GM23248 (cell line): ENCODE measurements at regions not wholly inside any gene's neighbourhood (a gene's known extent, or its start where the extent isn't known, plus 50 kb on each side); places are given as distances from the start of the nearest gene placed in this dataset.

Source experiments
- DNase-seq: peaks from one replicate; pipeline ENCODE4 v3.0.0-alpha.2; 2015
- H2AFZ ChIP-seq: fragments of 200-600 bp; sonication (generic); 2 replicates; pipeline ENCODE4 v1.6.1; 2016; ENCODE audit warnings: antibody characterized with exemption
- H3F3A ChIP-seq: fragments of 200-600 bp; sonication (generic); 2 replicates; pipeline ENCODE4 v1.6.1; 2016; ENCODE audit warnings: mild to moderate bottlenecking, antibody characterized with exemption, mixed run types; ENCODE audit not compliant: insufficient read depth
- H3K27ac ChIP-seq: fragments of 200-600 bp; sonication (generic); 2 replicates; pipeline ENCODE4 v1.5.1; 2016; ENCODE audit warnings: mild to moderate bottlenecking
- H3K27me3 ChIP-seq: fragments of 200-600 bp; sonication (generic); replicated peaks from 2 replicates; pipeline ENCODE4 v1.6.1; 2016; ENCODE audit warnings: mild to moderate bottlenecking; ENCODE audit not compliant: insufficient read depth
- H3K36me3 ChIP-seq: fragments of 200-600 bp; sonication (generic); 2 replicates; pipeline ENCODE4 v1.6.1; 2016; ENCODE audit warnings: low read depth, mild to moderate bottlenecking
- H3K4me1 ChIP-seq: fragments of 200-600 bp; sonication (generic); 2 replicates; pipeline ENCODE4 v1.6.1; 2016; ENCODE audit warnings: mild to moderate bottlenecking; ENCODE audit not compliant: insufficient read depth
- H3K4me2 ChIP-seq: fragments of 200-600 bp; sonication (generic); one replicate; pipeline ENCODE4 v1.6.1; 2016; ENCODE audit warnings: mild to moderate bottlenecking; ENCODE audit not compliant: unreplicated experiment
- H3K4me3 ChIP-seq: fragments of 200-600 bp; sonication (generic); 2 replicates; pipeline ENCODE4 v1.5.1; 2016; ENCODE audit warnings: mild to moderate bottlenecking
- H3K79me2 ChIP-seq: fragments of 200-600 bp; sonication (generic); 2 replicates; pipeline ENCODE4 v1.6.1; 2016; ENCODE audit warnings: mild to moderate bottlenecking; ENCODE audit not compliant: insufficient read depth
- H3K9ac ChIP-seq: fragments of 200-600 bp; sonication (generic); 2 replicates; pipeline ENCODE4 v1.6.1; 2016; ENCODE audit warnings: mild to moderate bottlenecking
- H3K9me2 ChIP-seq: fragments of 200-600 bp; sonication (generic); 2 replicates; pipeline ENCODE4 v1.6.1; 2016; ENCODE audit warnings: mixed run types, mild to moderate bottlenecking, moderate library complexity; ENCODE audit not compliant: insufficient read depth
- H3K9me3 ChIP-seq: fragments of 200-600 bp; sonication (generic); one replicate; pipeline ENCODE4 v1.6.1; 2017; ENCODE audit warnings: low read depth
- H4K20me1 ChIP-seq: fragments of 200-600 bp; sonication (generic); 2 replicates; pipeline ENCODE4 v1.6.0; 2016; ENCODE audit not compliant: insufficient read depth
- EZH2 ChIP-seq: fragments of 200-600 bp; sonication (generic); IDR thresholded peaks from 2 replicates; pipeline ENCODE4 v1.6.1; 2018; ENCODE audit warnings: antibody characterized with exemption, mild to moderate bottlenecking; ENCODE audit not compliant: insufficient read depth, poor library complexity, severe bottlenecking
- EZH2phosphoT487 ChIP-seq: fragments of 200-600 bp; sonication (generic); IDR thresholded peaks from 2 replicates; pipeline ENCODE4 v1.6.1; 2018; ENCODE audit warnings: antibody characterized with exemption, moderate library complexity, mild to moderate bottlenecking, low read depth; ENCODE audit not compliant: insufficient read depth
- WGBS, 2 experiments: methylation state at CpG; one replicate each; pipeline ENCODE4 v1.1.6; 2015 to 2017; ENCODE audit warnings: low lambda C conversion rate in 2 of 2, low coverage in 1 of 2; ENCODE audit errors: missing lambda C conversion rate in 2 of 2; 5-methylcytosine and 5-hydroxymethylcytosine counted together
- in situ Hi-C: fragments of 300-500 bp; cut with MboI; formaldehyde crosslinking; loops from 2 replicates; pipeline ENCODE4 v1.15.0; 2020

DNA sequence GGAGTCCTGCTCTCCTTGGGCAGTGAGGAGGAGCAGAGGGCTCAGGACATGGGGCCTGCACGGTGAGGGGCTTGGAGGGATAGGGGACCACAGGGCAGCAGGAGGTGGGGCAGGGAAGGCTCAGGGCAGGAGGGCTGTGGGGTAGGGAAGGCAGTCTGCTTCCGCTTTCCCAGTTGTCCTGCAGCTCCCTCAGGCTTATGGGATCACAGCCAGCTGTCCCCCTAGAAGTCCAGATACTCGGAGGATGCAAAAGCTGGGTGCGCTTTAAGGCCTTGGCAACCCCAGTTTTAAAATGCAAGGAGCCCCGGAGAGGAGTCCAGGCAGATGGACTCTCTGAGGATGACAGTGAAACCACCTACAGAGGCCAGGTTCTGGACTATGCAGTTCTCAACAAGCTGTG lies 299.1 kb upstream of the FOXF1 start:
- Histone ChIP-seq H3K9me3 (no peaks in the 10 kb centered on the region), H2AFZ (no peak overlapping the region), H3K27me3 (peaks cover 41% of the 10 kb centered on the region), H3F3A (no peaks in the 10 kb centered on the region), H3K4me2 (no peak overlapping the region), H3K27ac (no peak overlapping the region), H3K4me3 (no peak overlapping the region), H3K36me3 (no peaks in the 10 kb centered on the region), H3K79me2 (no peaks in the 10 kb centered on the region), H3K9me2 (no peaks in the 10 kb centered on the region), H4K20me1 (no peaks in the 10 kb centered on the region), H3K9ac (no peak overlapping the region), H3K4me1 (no peaks in the 10 kb centered on the region; the same call in 1 of the 2 replicates)
- TF ChIP-seq EZH2: no peak
- no peak for TF ChIP-seq EZH2phosphoT487
- no peak for DNase-seq
- in situ Hi-C loops: no loop called here
- 33 to 45% methylated on average over 4 to 5 of the region's 5 CpGs for WGBS, 2 experiments

DNA sequence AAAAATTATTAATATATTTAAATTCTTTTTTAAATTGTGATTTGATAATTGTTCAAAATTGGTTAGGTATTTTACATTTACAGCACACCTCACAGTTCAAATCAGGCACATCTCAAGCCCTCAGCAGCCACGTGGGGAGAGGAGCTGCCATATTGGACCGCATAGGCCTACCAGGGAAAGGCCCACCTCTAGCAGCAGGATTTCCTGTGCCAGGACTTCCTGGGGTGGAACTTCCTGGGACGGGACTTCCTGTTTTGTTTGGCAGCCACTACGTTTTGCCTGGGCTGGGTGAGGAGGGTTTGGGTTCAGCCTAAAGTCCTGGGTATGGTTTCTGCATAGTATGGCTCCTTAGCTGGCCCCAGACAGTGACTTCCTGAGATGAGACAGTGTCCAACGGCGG lies 298.5 kb upstream of the FOXF1 start:
- in situ Hi-C loops: no loop called here
- Histone ChIP-seq H3K9me2 (no peaks in the 10 kb centered on the region), H3K9me3 (no peaks in the 10 kb centered on the region), H3K4me1 (no peaks in the 10 kb centered on the region; the same call in 1 of the 2 replicates), H3K27me3 (peaks cover 41% of the 10 kb centered on the region), H3K9ac (no peak overlapping the region), H2AFZ (no peak overlapping the region), H3K36me3 (no peaks in the 10 kb centered on the region), H3K79me2 (no peaks in the 10 kb centered on the region), H3K4me2 (no peak overlapping the region), H4K20me1 (no peaks in the 10 kb centered on the region), H3K4me3 (no peak overlapping the region), H3F3A (no peaks in the 10 kb centered on the region), H3K27ac (no peak overlapping the region)
- TF ChIP-seq EZH2phosphoT487: no peak
- TF ChIP-seq EZH2: no peak
- DNase-seq: no peak
- WGBS, 2 experiments: 49 to 56% methylated on average over 6 of the region's 6 CpGs

GRCh38 chr16:86212706-86213436 lies 297.5 kb upstream of the FOXF1 start:
- 65% methylated on average over 7 to 11 of the region's 11 CpGs for WGBS, 2 experiments

GRCh38 chr16:86213437-86214205 lies 296.7 kb upstream of the FOXF1 start:
- H3K36me3 ChIP-seq: no peaks in the 10 kb centered on the region
- no peaks in the 10 kb centered on the region for H3K79me2 ChIP-seq
- no peak for TF ChIP-seq EZH2phosphoT487
- TF ChIP-seq EZH2: no peak
- H3K4me2 ChIP-seq: no peak overlapping the region
- H2AFZ ChIP-seq: no peak overlapping the region
- no peaks in the 10 kb centered on the region for H4K20me1 ChIP-seq
- H3K4me1 ChIP-seq: no peaks in the 10 kb centered on the region; the same call in 1 of the 2 replicates
- peaks cover 45% of the 10 kb centered on the region for H3K27me3 ChIP-seq
- H3K4me3 ChIP-seq: no peak overlapping the region
- in situ Hi-C loops: no loop called here
- 25 to 30% methylated on average over 12 of the region's 12 CpGs for WGBS, 2 experiments
- no peak overlapping the region for H3K27ac ChIP-seq
- no peak overlapping the region for H3K9ac ChIP-seq
- no peaks in the 10 kb centered on the region for H3F3A ChIP-seq
- H3K9me3 ChIP-seq: no peaks in the 10 kb centered on the region
- H3K9me2 ChIP-seq: no peaks in the 10 kb centered on the region
- DNase-seq: no peak

More at GRCh38 chr16:86212706-86213436, 297.5 kb upstream of the FOXF1 start:
- Histone ChIP-seq H3F3A (no peaks in the 10 kb centered on the region), H2AFZ (no peak overlapping the region), H3K9ac (no peak overlapping the region), H4K20me1 (no peaks in the 10 kb centered on the region), H3K36me3 (no peaks in the 10 kb centered on the region), H3K9me2 (no peaks in the 10 kb centered on the region), H3K9me3 (no peaks in the 10 kb centered on the region), H3K4me3 (no peak overlapping the region), H3K27ac (no peak overlapping the region), H3K79me2 (no peaks in the 10 kb centered on the region), H3K27me3 (peaks cover 41% of the 10 kb centered on the region), H3K4me1 (no peaks in the 10 kb centered on the region; the same call in 1 of the 2 replicates), H3K4me2 (no peak overlapping the region)
- in situ Hi-C loops: no loop called here
- no peak for TF ChIP-seq EZH2phosphoT487
- TF ChIP-seq EZH2: no peak
- DNase-seq: no peak
